Muscle layer of colon (tissue), 2 donors: ENCODE measurements at regions not wholly inside any gene's neighbourhood (a gene's known extent, or its start where the extent isn't known, plus 50 kb on each side); places are given as distances from the start of the nearest gene placed in this dataset.

Source experiments
- H3K27ac ChIP-seq: one replicate; pipeline ENCODE4 v1.7.0; 2013; ENCODE audit warnings: low read depth, mild to moderate bottlenecking, low read length, moderate library complexity
- H3K27me3 ChIP-seq, 2 donors: one replicate each; pipeline ENCODE4 v1.7.0; 2013; ENCODE audit warnings: low read length in 2 of 2, mild to moderate bottlenecking in 2 of 2; ENCODE audit not compliant: insufficient read depth in 2 of 2, control insufficient read depth in 1 of 2
- H3K36me3 ChIP-seq: one replicate; pipeline ENCODE4 v1.7.0; 2013; ENCODE audit warnings: mild to moderate bottlenecking, low read length; ENCODE audit not compliant: insufficient read depth
- H3K4me1 ChIP-seq: one replicate; pipeline ENCODE4 v1.7.0; 2013; ENCODE audit warnings: mild to moderate bottlenecking, low read length; ENCODE audit not compliant: insufficient read depth
- H3K4me3 ChIP-seq, 2 donors: one replicate each; pipeline ENCODE4 v1.7.0; 2013; ENCODE audit warnings: low read length in 2 of 2, low read depth in 1 of 2, mild to moderate bottlenecking in 1 of 2, moderate library complexity in 1 of 2
- H3K9ac ChIP-seq: one replicate; pipeline ENCODE4 v1.7.0; 2013; ENCODE audit warnings: low read length
- H3K9me3 ChIP-seq: one replicate; pipeline ENCODE4 v1.7.0; 2013; ENCODE audit warnings: mild to moderate bottlenecking, low read length
- donor health status: abdominal sarcoma.
- donor health status: Adenocarcinoma of cecum.

- Histone ChIP-seq H3K4me1 (no peaks in the 10 kb centered on the region), H3K36me3 (no peaks in the 10 kb centered on the region), H3K4me3 (no peak overlapping the region), H3K9me3 (no peaks in the 10 kb centered on the region), H3K27me3 (no peaks in the 10 kb centered on the region), H3K9ac (no peak overlapping the region), H3K27ac (no peak overlapping the region)
Measured at GRCh38 chr3:146834917-146835316, 229.8 kb upstream of the PLSCR5 start.

GRCh38 chr3:146832857-146833458 is 227.8 kb upstream of the PLSCR5 start:
- no peaks in the 10 kb centered on the region for H3K36me3 ChIP-seq
- no peaks in the 10 kb centered on the region for H3K4me1 ChIP-seq
- no peaks in the 10 kb centered on the region for H3K27me3 ChIP-seq
- no peaks in the 10 kb centered on the region for H3K9me3 ChIP-seq
- no peak overlapping the region for H3K27ac ChIP-seq
- no peak overlapping the region for H3K9ac ChIP-seq
- H3K4me3 ChIP-seq: no peak overlapping the region

- H3K27ac ChIP-seq: no peak overlapping the region
- H3K4me1 ChIP-seq: no peaks in the 10 kb centered on the region
- H3K27me3 ChIP-seq: no peaks in the 10 kb centered on the region
- H3K4me3 ChIP-seq: no peak overlapping the region
- no peaks in the 10 kb centered on the region for H3K9me3 ChIP-seq
- no peak overlapping the region for H3K9ac ChIP-seq
- no peaks in the 10 kb centered on the region for H3K36me3 ChIP-seq
Measured at GRCh38 chr3:146831659-146832058, 226.5 kb upstream of the PLSCR5 start.

GRCh38 chr3:146830231-146830630 is 225.1 kb upstream of the PLSCR5 start:
- Histone ChIP-seq H3K9ac (no peak overlapping the region), H3K36me3 (no peaks in the 10 kb centered on the region), H3K4me1 (no peaks in the 10 kb centered on the region), H3K27me3 (no peaks in the 10 kb centered on the region), H3K9me3 (no peaks in the 10 kb centered on the region), H3K4me3 (no peak overlapping the region), H3K27ac (no peak overlapping the region)

GRCh38 chr3:146827836-146828235 is 222.7 kb upstream of the PLSCR5 start:
- no peak overlapping the region for H3K4me3 ChIP-seq

GRCh38 chr3:146823622-146824021 is 218.5 kb upstream of the PLSCR5 start:
- H3K36me3 ChIP-seq: no peaks in the 10 kb centered on the region
- H3K9me3 ChIP-seq: no peaks in the 10 kb centered on the region
- H3K27ac ChIP-seq: no peak overlapping the region
- no peaks in the 10 kb centered on the region for H3K27me3 ChIP-seq
- H3K4me1 ChIP-seq: peaks cover 5% of the 10 kb centered on the region
- no peak overlapping the region for H3K4me3 ChIP-seq
- H3K9ac ChIP-seq: no peak overlapping the region

More at GRCh38 chr3:146827836-146828235, 222.7 kb upstream of the PLSCR5 start:
- Histone ChIP-seq H3K9me3 (no peaks in the 10 kb centered on the region), H3K36me3 (no peaks in the 10 kb centered on the region), H3K27ac (no peak overlapping the region), H3K4me1 (peaks cover 5% of the 10 kb centered on the region), H3K9ac (no peak overlapping the region), H3K27me3 (no peaks in the 10 kb centered on the region)

GRCh38 chr3:146818866-146819265 is 213.7 kb upstream of the PLSCR5 start:
- Histone ChIP-seq H3K9me3 (no peaks in the 10 kb centered on the region), H3K36me3 (no peaks in the 10 kb centered on the region), H3K4me3 (no peak overlapping the region), H3K9ac (no peak overlapping the region), H3K4me1 (peaks cover 6% of the 10 kb centered on the region), H3K27me3 (no peaks in the 10 kb centered on the region), H3K27ac (no peak overlapping the region)

GRCh38 chr3:146818301-146818700 is 213.2 kb upstream of the PLSCR5 start:
- H3K9ac ChIP-seq: no peak overlapping the region
- peaks cover 4% of the 10 kb centered on the region for H3K4me1 ChIP-seq
- no peak overlapping the region for H3K4me3 ChIP-seq
- H3K27me3 ChIP-seq: no peaks in the 10 kb centered on the region
- no peaks in the 10 kb centered on the region for H3K9me3 ChIP-seq
- H3K27ac ChIP-seq: no peak overlapping the region
- H3K36me3 ChIP-seq: no peaks in the 10 kb centered on the region

GRCh38 chr3:146817704-146818103 is 212.6 kb upstream of the PLSCR5 start:
- no peak overlapping the region for H3K4me3 ChIP-seq
- peaks cover 4% of the 10 kb centered on the region for H3K4me1 ChIP-seq
- no peaks in the 10 kb centered on the region for H3K9me3 ChIP-seq
- H3K9ac ChIP-seq: no peak overlapping the region
- H3K27ac ChIP-seq: no peak overlapping the region
- no peaks in the 10 kb centered on the region for H3K36me3 ChIP-seq
- H3K27me3 ChIP-seq: no peaks in the 10 kb centered on the region

- H3K27ac ChIP-seq: no peak overlapping the region
- H3K4me1 ChIP-seq: peaks cover 4% of the 10 kb centered on the region
- no peaks in the 10 kb centered on the region for H3K27me3 ChIP-seq
- H3K4me3 ChIP-seq: no peak overlapping the region
- H3K9me3 ChIP-seq: no peaks in the 10 kb centered on the region
- H3K36me3 ChIP-seq: no peaks in the 10 kb centered on the region
- no peak overlapping the region for H3K9ac ChIP-seq
Measured at GRCh38 chr3:146814601-146815315, 209.6 kb upstream of the PLSCR5 start.

GRCh38 chr3:146813496-146813895 is 208.3 kb upstream of the PLSCR5 start:
- Histone ChIP-seq H3K36me3 (no peaks in the 10 kb centered on the region), H3K9me3 (no peaks in the 10 kb centered on the region), H3K9ac (no peak overlapping the region), H3K4me3 (no peak overlapping the region), H3K27ac (no peak overlapping the region), H3K27me3 (no peaks in the 10 kb centered on the region), H3K4me1 (peaks cover 4% of the 10 kb centered on the region)

GRCh38 chr3:146803745-146804144 is 198.6 kb upstream of the PLSCR5 start:
- Histone ChIP-seq H3K27ac (no peak overlapping the region), H3K36me3 (no peaks in the 10 kb centered on the region), H3K4me1 (no peaks in the 10 kb centered on the region), H3K9ac (no peak overlapping the region), H3K9me3 (no peaks in the 10 kb centered on the region), H3K4me3 (no peak overlapping the region), H3K27me3 (no peaks in the 10 kb centered on the region)
